CD8-positive, alpha-beta memory T cell (primary cell): ENCODE measurements at regions not wholly inside any gene's neighbourhood (a gene's known extent, or its start where the extent isn't known, plus 50 kb on each side); places are given as distances from the start of the nearest gene placed in this dataset.

Experiments used
- CTCF ChIA-PET: fragments of 350-600 bp; sonication (Branson Sonifier 250); formaldehyde crosslinking; loops from one replicate; lab custom pipeline; 2021; ENCODE audit warnings: antibody characterized with exemption; lab: Charles Lee
- POLR2A ChIA-PET: fragments of 350-600 bp; sonication (Branson Sonifier 250); formaldehyde crosslinking; loops from one replicate; lab custom pipeline; 2021; ENCODE audit warnings: antibody characterized with exemption; lab: Charles Lee
- DNase-seq, 5 donors: peaks; one replicate each; pipeline versions ENCODE4 v3.0.0 to v3.0.0-alpha.2; 2020 to 2022; ENCODE audit warnings: mixed read lengths in 1 of 5
- H3K27ac ChIP-seq: one replicate; pipeline ENCODE4 v1.7.0; 2013; ENCODE audit warnings: low read depth, mild to moderate bottlenecking, low read length, moderate library complexity
- H3K27me3 ChIP-seq: 2 replicates; pipeline ENCODE4 v1.7.0; 2013; ENCODE audit warnings: low read length, mild to moderate bottlenecking; ENCODE audit not compliant: insufficient read depth, poor library complexity, severe bottlenecking
- H3K36me3 ChIP-seq: 2 replicates; pipeline ENCODE4 v1.7.0; 2013; ENCODE audit warnings: mild to moderate bottlenecking, low read length, moderate library complexity; ENCODE audit not compliant: insufficient read depth
- H3K4me1 ChIP-seq: 2 replicates; pipeline ENCODE4 v1.7.0; 2013; ENCODE audit warnings: mild to moderate bottlenecking, low read length, moderate library complexity; ENCODE audit not compliant: insufficient read depth
- H3K4me3 ChIP-seq: 2 replicates; pipeline ENCODE4 v1.7.0; 2013; ENCODE audit warnings: mild to moderate bottlenecking, low read length
- H3K9me3 ChIP-seq: 2 replicates; pipeline ENCODE4 v1.7.0; 2013; ENCODE audit warnings: mild to moderate bottlenecking, low read length
- H3K27ac Mint-ChIP-seq, 8 donors: one replicate each; pipeline ENCODE4 v1.8.0; 2020 to 2021; ENCODE audit warnings: mixed read lengths in 8 of 8, mild to moderate bottlenecking in 6 of 8, inconsistent platforms in 3 of 8, moderate library complexity in 3 of 8
- H3K27me3 Mint-ChIP-seq, 2 donors: one replicate each; pipeline ENCODE4 v1.8.0; 2020 to 2021; ENCODE audit warnings: mixed read lengths in 2 of 2, mild to moderate bottlenecking in 1 of 2, moderate library complexity in 1 of 2
- H3K36me3 Mint-ChIP-seq, 3 donors: one replicate each; pipeline ENCODE4 v1.8.0; 2020 to 2021; ENCODE audit warnings: mixed read lengths in 3 of 3, inconsistent platforms in 1 of 3, mild to moderate bottlenecking in 1 of 3
- H3K4me1 Mint-ChIP-seq, 3 donors: one replicate each; pipeline ENCODE4 v1.8.0; 2020 to 2021; ENCODE audit warnings: mixed read lengths in 3 of 3, inconsistent platforms in 1 of 3, mild to moderate bottlenecking in 1 of 3
- H3K4me3 Mint-ChIP-seq, 7 donors: one replicate each; pipeline ENCODE4 v1.8.0; 2020 to 2021; ENCODE audit warnings: mixed read lengths in 7 of 7, mild to moderate bottlenecking in 6 of 7, moderate library complexity in 4 of 7, inconsistent platforms in 2 of 7
- H3K9me3 Mint-ChIP-seq, 5 donors: one replicate each; pipeline ENCODE4 v1.8.0; 2020 to 2022; ENCODE audit warnings: mixed read lengths in 5 of 5, mild to moderate bottlenecking in 3 of 5, moderate library complexity in 2 of 5, inconsistent platforms in 1 of 5

DNA sequence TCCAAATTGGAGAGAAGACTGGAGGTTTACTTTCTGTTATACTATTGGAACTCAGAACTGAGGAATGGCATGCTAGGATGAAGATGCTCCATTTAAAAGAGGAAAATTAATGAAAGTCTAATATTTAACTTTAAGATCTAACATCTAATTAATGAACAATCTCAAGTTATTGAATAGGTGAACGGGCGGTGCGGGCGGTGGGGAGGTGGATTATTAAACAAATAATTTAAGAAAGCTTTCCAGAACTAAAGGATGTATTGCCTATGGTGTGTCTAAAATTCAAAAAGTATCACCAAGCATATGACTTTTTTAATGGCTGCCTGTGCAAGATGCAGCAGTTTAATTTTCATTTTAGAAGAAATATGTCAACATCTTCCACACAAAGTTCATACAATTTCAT lies 1747.1 kb upstream of the SEL1L start:
- Histone ChIP-seq H3K4me1 (no peaks in the 10 kb centered on the region), H3K9me3 (no peaks in the 10 kb centered on the region), H3K36me3 (no peaks in the 10 kb centered on the region), H3K27ac (no peak overlapping the region), H3K27me3 (no peaks in the 10 kb centered on the region), H3K4me3 (no peak overlapping the region)
- H3K27me3 Mint-ChIP-seq = no peaks in the 10 kb centered on the region
- H3K9me3 Mint-ChIP-seq = peaks cover 12 to 42% (median 15%) of the 10 kb centered on the region in 5 donors
- H3K27ac Mint-ChIP-seq = no peak overlapping the region
- no peak overlapping the region for H3K4me3 Mint-ChIP-seq
- ChIA-PET POLR2A (no interaction called here), CTCF (no interaction called here)
- H3K4me1 Mint-ChIP-seq = no peaks in the 10 kb centered on the region
- no peaks in the 10 kb centered on the region for H3K36me3 Mint-ChIP-seq
- DNase-seq = no peak

- Histone ChIP-seq H3K27ac (no peak overlapping the region), H3K27me3 (no peaks in the 10 kb centered on the region), H3K9me3 (no peaks in the 10 kb centered on the region), H3K4me1 (no peaks in the 10 kb centered on the region), H3K4me3 (no peak overlapping the region), H3K36me3 (no peaks in the 10 kb centered on the region)
- Mint-ChIP-seq H3K4me3 (no peak overlapping the region), H3K9me3 (peaks cover 4 to 36% (median 12%) of the 10 kb centered on the region in 5 donors), H3K4me1 (no peaks in the 10 kb centered on the region), H3K36me3 (no peaks in the 10 kb centered on the region), H3K27me3 (no peaks in the 10 kb centered on the region), H3K27ac (no peak overlapping the region)
- POLR2A ChIA-PET = no interaction called here
- DNase-seq = no peak
- CTCF ChIA-PET = no interaction called here
Measured at GRCh38 chr14:83282706-83283105, 1749.1 kb upstream of the SEL1L start.

- Histone ChIP-seq H3K27me3 (no peaks in the 10 kb centered on the region), H3K36me3 (no peaks in the 10 kb centered on the region), H3K4me1 (no peaks in the 10 kb centered on the region), H3K9me3 (no peaks in the 10 kb centered on the region), H3K4me3 (no peak overlapping the region), H3K27ac (no peak overlapping the region)
- no peaks in the 10 kb centered on the region for H3K4me1 Mint-ChIP-seq
- H3K9me3 Mint-ChIP-seq = peaks cover 3 to 26% (median 18%) of the 10 kb centered on the region in 5 donors
- CTCF ChIA-PET = no interaction called here
- no peaks in the 10 kb centered on the region for H3K27me3 Mint-ChIP-seq
- DNase-seq = no peak
- no peaks in the 10 kb centered on the region for H3K36me3 Mint-ChIP-seq
- no peak overlapping the region for H3K4me3 Mint-ChIP-seq
- POLR2A ChIA-PET = no interaction called here
- no peak overlapping the region for H3K27ac Mint-ChIP-seq
Measured at GRCh38 chr14:83287300-83287699, 1753.6 kb upstream of the SEL1L start.

DNA sequence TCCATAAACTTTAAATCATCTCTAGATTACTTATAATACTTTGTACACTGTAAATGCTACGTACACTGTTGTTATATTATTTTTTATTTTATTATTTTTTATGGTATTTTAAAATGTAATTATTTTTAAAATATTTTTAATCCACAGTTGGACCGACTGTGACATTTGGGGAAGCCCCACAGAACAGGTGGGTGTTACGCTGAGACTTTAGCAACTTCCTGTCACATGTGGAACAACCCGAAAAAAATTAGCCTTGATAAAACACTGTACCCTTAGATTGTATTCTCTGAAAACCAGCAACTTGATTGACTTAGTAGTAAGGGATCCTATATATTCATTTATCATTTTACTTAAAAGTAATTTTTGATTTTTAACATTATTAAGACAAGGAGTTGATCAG lies 1755.7 kb upstream of the SEL1L start:
- no peak for DNase-seq
- no peaks in the 10 kb centered on the region for H3K27me3 ChIP-seq
- Mint-ChIP-seq H3K9me3 (peaks cover 8 to 19% (median 14%) of the 10 kb centered on the region in 5 donors), H3K27me3 (no peaks in the 10 kb centered on the region), H3K36me3 (no peaks in the 10 kb centered on the region), H3K27ac (no peak overlapping the region), H3K4me3 (no peak overlapping the region), H3K4me1 (no peaks in the 10 kb centered on the region)
- no peaks in the 10 kb centered on the region for H3K9me3 ChIP-seq
- H3K27ac ChIP-seq = no peak overlapping the region
- H3K4me1 ChIP-seq = no peaks in the 10 kb centered on the region
- no peak overlapping the region for H3K4me3 ChIP-seq
- ChIA-PET CTCF (no interaction called here), POLR2A (no interaction called here)
- no peaks in the 10 kb centered on the region for H3K36me3 ChIP-seq

- no peaks in the 10 kb centered on the region for H3K36me3 ChIP-seq
- no peak overlapping the region for H3K27ac ChIP-seq
- H3K4me1 Mint-ChIP-seq = no peaks in the 10 kb centered on the region
Measured at GRCh38 chr14:83289896-83290295, 1756.2 kb upstream of the SEL1L start.

DNA sequence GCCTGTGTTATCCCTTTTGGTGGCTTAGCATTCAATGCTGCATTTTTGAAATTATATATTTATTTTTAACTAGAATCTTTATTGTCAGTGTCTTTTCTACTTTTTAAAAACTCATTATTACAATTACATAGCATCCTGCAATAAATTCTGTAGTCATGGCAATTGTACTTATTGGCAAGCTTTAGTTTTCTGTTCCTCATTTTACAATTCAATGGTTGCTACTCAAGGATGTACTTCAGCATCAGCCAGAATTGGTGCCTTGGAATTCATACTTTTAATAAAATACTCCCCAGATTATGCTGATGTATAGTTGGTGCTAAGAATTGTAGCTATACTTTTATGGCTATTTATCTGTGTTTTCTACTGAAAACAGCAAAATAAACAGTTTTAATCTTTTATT lies 1756.8 kb upstream of the SEL1L start:
- H3K27me3 Mint-ChIP-seq = no peaks in the 10 kb centered on the region
- Histone ChIP-seq H3K27ac (no peak overlapping the region), H3K4me1 (no peaks in the 10 kb centered on the region)

More at GRCh38 chr14:83289896-83290295, 1756.2 kb upstream of the SEL1L start:
- H3K27me3 Mint-ChIP-seq = no peaks in the 10 kb centered on the region
- no peaks in the 10 kb centered on the region for H3K36me3 Mint-ChIP-seq
- H3K27ac Mint-ChIP-seq = no peak overlapping the region
- no peaks in the 10 kb centered on the region for H3K9me3 ChIP-seq
- H3K27me3 ChIP-seq = no peaks in the 10 kb centered on the region
- H3K4me3 ChIP-seq = no peak overlapping the region
- peaks cover 9 to 19% (median 12%) of the 10 kb centered on the region in 5 donors for H3K9me3 Mint-ChIP-seq
- no peak for DNase-seq
- ChIA-PET POLR2A (no interaction called here), CTCF (no interaction called here)
- H3K4me3 Mint-ChIP-seq = no peak overlapping the region
- no peaks in the 10 kb centered on the region for H3K4me1 ChIP-seq

DNA sequence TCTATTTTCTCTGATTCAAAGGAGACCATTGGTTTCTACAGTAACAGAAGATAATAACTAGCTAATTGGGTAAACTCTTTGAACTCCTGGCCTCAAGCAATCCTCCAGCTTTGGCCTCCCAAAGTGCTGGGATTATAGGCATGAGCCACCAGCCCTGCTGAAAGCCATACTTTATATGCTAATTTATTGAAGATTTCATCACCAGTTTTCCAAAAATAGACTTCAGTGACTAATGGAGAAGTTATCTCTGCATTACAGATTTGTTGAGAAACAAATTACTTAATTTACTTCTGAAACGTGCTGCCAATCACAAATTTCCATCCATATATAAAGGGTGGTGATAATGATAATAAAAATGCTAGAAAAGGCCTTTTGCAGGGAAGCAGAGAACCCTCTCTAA lies 1758.1 kb upstream of the SEL1L start:
- CTCF ChIA-PET = no interaction called here

More for the DNA sequence above, 1756.8 kb upstream of the SEL1L start:
- peaks cover 9 to 19% (median 18%) of the 10 kb centered on the region in 5 donors for H3K9me3 Mint-ChIP-seq
- no peaks in the 10 kb centered on the region for H3K27me3 ChIP-seq
- no peaks in the 10 kb centered on the region for H3K36me3 Mint-ChIP-seq
- ChIA-PET CTCF (no interaction called here), POLR2A (no interaction called here)
- H3K4me3 Mint-ChIP-seq = no peak overlapping the region
- H3K9me3 ChIP-seq = no peaks in the 10 kb centered on the region
- DNase-seq = no peak
- no peaks in the 10 kb centered on the region for H3K36me3 ChIP-seq
- H3K27ac Mint-ChIP-seq = no peak overlapping the region
- no peak overlapping the region for H3K4me3 ChIP-seq
- H3K4me1 Mint-ChIP-seq = no peaks in the 10 kb centered on the region

DNA sequence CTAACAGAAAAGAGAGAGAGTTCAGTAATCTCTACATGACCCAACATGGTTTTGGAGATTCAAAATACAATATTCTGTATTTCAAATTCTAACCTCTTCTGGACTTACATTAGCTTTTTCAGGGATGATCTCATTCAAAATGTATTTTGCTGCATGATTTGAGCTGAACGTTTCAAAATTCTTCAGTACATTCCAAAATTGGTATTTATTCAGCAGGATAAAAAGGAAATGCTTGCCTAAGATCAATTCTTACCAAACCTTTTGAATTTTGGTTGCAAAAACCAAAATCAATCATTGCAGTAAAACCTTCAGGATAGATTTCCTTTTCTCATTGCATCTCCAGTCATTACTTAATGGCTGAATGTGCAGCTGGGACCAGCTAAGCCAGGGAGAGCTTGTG lies 1761.3 kb upstream of the SEL1L start:
- H3K36me3 ChIP-seq = no peaks in the 10 kb centered on the region
- no peaks in the 10 kb centered on the region for H3K4me1 Mint-ChIP-seq
- H3K4me1 ChIP-seq = no peaks in the 10 kb centered on the region
- no peak for DNase-seq
- peaks cover 9 to 29% (median 19%) of the 10 kb centered on the region in 5 donors for H3K9me3 Mint-ChIP-seq
- H3K27ac Mint-ChIP-seq = no peak overlapping the region
- H3K9me3 ChIP-seq = no peaks in the 10 kb centered on the region
- H3K4me3 ChIP-seq = no peak overlapping the region
- no peaks in the 10 kb centered on the region for H3K27me3 Mint-ChIP-seq
- H3K36me3 Mint-ChIP-seq = no peaks in the 10 kb centered on the region
- H3K4me3 Mint-ChIP-seq = no peak overlapping the region
- CTCF ChIA-PET = no interaction called here
- no peaks in the 10 kb centered on the region for H3K27me3 ChIP-seq
- no peak overlapping the region for H3K27ac ChIP-seq
- POLR2A ChIA-PET = no interaction called here

More for the DNA sequence above, 1758.1 kb upstream of the SEL1L start:
- no peaks in the 10 kb centered on the region for H3K27me3 Mint-ChIP-seq
- H3K4me1 Mint-ChIP-seq = no peaks in the 10 kb centered on the region
- peaks cover 12 to 23% (median 17%) of the 10 kb centered on the region in 5 donors for H3K9me3 Mint-ChIP-seq
- no peaks in the 10 kb centered on the region for H3K9me3 ChIP-seq
- H3K27ac Mint-ChIP-seq = no peak overlapping the region
- no peaks in the 10 kb centered on the region for H3K27me3 ChIP-seq
- no peaks in the 10 kb centered on the region for H3K36me3 ChIP-seq
- POLR2A ChIA-PET = no interaction called here
- no peak overlapping the region for H3K4me3 ChIP-seq
- H3K36me3 Mint-ChIP-seq = no peaks in the 10 kb centered on the region
- no peak for DNase-seq
- H3K4me1 ChIP-seq = no peaks in the 10 kb centered on the region
- no peak overlapping the region for H3K4me3 Mint-ChIP-seq
- no peak overlapping the region for H3K27ac ChIP-seq

DNA sequence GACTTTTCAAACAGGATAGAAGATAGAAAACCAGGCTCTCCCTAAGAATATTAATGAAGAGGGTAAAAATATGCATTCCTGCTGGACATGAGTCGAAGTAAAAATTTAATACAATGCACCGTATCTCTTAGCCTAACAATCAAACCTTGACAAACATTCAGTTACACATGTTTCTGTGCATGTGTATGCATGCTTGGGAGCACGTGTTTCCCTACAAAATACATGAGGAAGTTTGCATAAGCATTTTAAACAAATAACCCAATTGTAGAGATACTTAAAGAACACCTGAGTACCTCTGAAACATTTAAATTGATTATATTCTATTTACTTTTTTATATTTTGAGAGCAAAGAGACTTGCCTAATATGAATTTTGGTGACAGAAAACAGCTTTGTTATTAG lies 1763.7 kb upstream of the SEL1L start:
- H3K27ac ChIP-seq = no peak overlapping the region
- H3K36me3 ChIP-seq = no peaks in the 10 kb centered on the region
- no peaks in the 10 kb centered on the region for H3K4me1 Mint-ChIP-seq
- no peaks in the 10 kb centered on the region for H3K27me3 Mint-ChIP-seq
- H3K36me3 Mint-ChIP-seq = no peaks in the 10 kb centered on the region
- H3K4me3 Mint-ChIP-seq = no peak overlapping the region
- H3K4me3 ChIP-seq = no peak overlapping the region
- CTCF ChIA-PET = no interaction called here
- no peak overlapping the region for H3K27ac Mint-ChIP-seq
- no peaks in the 10 kb centered on the region for H3K27me3 ChIP-seq
- peaks cover 9 to 33% (median 21%) of the 10 kb centered on the region in 5 donors for H3K9me3 Mint-ChIP-seq
- no peak for DNase-seq
- H3K9me3 ChIP-seq = no peaks in the 10 kb centered on the region
- no peaks in the 10 kb centered on the region for H3K4me1 ChIP-seq
- POLR2A ChIA-PET = no interaction called here
